Breast epithelium (tissue), 4 donors: ENCODE measurements at regions not wholly inside any gene's neighbourhood (a gene's known extent, or its start where the extent isn't known, plus 50 kb on each side); places are given as distances from the start of the nearest gene placed in this dataset.

Source experiments
- DNase-seq, 2 donors: peaks; one replicate each; pipeline ENCODE4 v3.0.0-alpha.2; 2019; ENCODE audit warnings: low spot score in 2 of 2
- H3K27ac ChIP-seq, 2 donors: fragments of 200-600 bp; sonication (generic) in 1 of 2; one replicate each; pipeline ENCODE4 v1.5.1; 2016 to 2019; ENCODE audit warnings: mild to moderate bottlenecking in 1 of 2
- H3K27me3 ChIP-seq, 2 donors: fragments of 200-600 bp; sonication (generic) in 1 of 2; one replicate each; pipeline versions ENCODE4 v1.5.1 to v1.6.0; 2017 to 2019; ENCODE audit warnings: control low read depth in 1 of 2, mild to moderate bottlenecking in 1 of 2
- H3K36me3 ChIP-seq: fragments of 200-600 bp; one replicate; pipeline ENCODE4 v1.5.1; 2019
- H3K4me1 ChIP-seq, 2 donors: fragments of 200-600 bp; sonication (generic); one replicate each; pipeline ENCODE4 v1.5.1; 2016 to 2019; ENCODE audit warnings: control low read depth in 1 of 2
- H3K4me3 ChIP-seq, 3 donors: fragments of 200-600 bp; sonication (generic); 1 replicate in 2 of 3; 2 replicates in 1 of 3; pipeline ENCODE4 v1.5.1; 2016 to 2019; ENCODE audit warnings: mild to moderate bottlenecking in 3 of 3, moderate library complexity in 2 of 3
- H3K9me3 ChIP-seq, 2 donors: fragments of 200-600 bp; sonication (generic) in 1 of 2; one replicate each; pipeline ENCODE4 v1.5.1; 2016 to 2019; ENCODE audit warnings: control low read depth in 1 of 2
- CTCF ChIP-seq, 3 donors: fragments of 450-650 bp; IDR thresholded peaks; one replicate each; pipeline ENCODE4 v1.5.1; 2016 to 2017; ENCODE audit warnings: antibody characterized with exemption in 3 of 3, mild to moderate bottlenecking in 3 of 3, moderate library complexity in 3 of 3
- POLR2A ChIP-seq: fragments of 450-650 bp; IDR thresholded peaks from one replicate; pipeline ENCODE4 v1.6.1; 2016; ENCODE audit warnings: antibody characterized with exemption, mild to moderate bottlenecking, moderate library complexity
- POLR2AphosphoS5 ChIP-seq, 3 donors: sonication (generic); formaldehyde crosslinking; IDR thresholded peaks; one replicate each; pipeline ENCODE4 v1.6.1; 2017; ENCODE audit warnings: antibody characterized with exemption in 3 of 3
- intact Hi-C: fragments of 100-400 bp; cut with DNase I; formaldehyde crosslinking; loops from one replicate; pipeline ENCODE4 v1.15.1; 2023; ENCODE audit warnings: low total_unique reads

DNA sequence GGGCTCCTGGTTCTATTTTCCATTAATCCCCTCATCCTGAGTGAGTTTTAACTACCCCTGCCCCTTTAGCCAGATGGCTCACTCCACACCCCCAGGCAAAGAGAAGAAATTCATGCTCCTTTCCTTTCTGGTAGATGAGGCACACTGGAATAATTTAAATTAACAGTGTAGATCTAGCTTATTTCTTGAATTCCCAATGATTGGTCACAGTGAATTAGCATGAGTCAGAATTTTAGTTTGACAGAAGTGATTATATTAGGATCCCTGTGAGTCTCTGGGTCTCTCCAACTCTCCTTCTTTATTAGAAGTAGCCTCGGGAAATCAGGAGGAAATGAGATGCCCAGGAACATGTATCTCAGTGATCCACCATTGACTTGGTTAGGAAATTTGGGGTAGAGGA lies 103.1 kb upstream of the KAZN start:
- intact Hi-C loops: no loop called here
- H3K4me1 ChIP-seq: no peaks in the 10 kb centered on the region
- no peaks in the 10 kb centered on the region for H3K36me3 ChIP-seq
- DNase-seq: no peak
- no peak for TF ChIP-seq POLR2A
- TF ChIP-seq POLR2AphosphoS5 (IDR thresholded peaks at IDR 0.05): no peak
- no peak for TF ChIP-seq CTCF (IDR thresholded peaks at IDR 0.05)
- no peak overlapping the region for H3K4me3 ChIP-seq
- no peaks in the 10 kb centered on the region for H3K27me3 ChIP-seq
- no peaks in the 10 kb centered on the region for H3K9me3 ChIP-seq
- no peak overlapping the region for H3K27ac ChIP-seq

DNA sequence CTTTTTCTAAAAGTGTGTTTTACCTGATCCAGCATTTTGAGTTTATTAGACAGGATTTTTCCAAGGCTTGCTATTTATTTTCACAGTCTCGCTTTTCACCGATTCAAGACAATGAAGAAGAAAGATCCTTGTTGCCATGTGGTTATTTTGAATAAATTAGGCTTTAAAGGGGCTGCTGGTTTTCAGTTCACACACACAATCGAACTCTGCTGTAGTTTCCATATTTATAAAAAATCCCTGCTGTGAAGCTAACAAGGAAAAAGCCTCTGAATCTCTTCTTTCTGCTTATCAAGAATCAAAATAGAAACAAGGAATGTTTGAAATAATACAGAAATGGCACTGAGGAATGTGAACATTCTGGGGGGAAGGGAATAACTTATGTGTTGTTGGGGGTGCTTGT lies 102.5 kb upstream of the KAZN start:
- intact Hi-C loops: no loop called here
- Histone ChIP-seq H3K4me1 (no peaks in the 10 kb centered on the region), H3K36me3 (no peaks in the 10 kb centered on the region), H3K9me3 (no peaks in the 10 kb centered on the region), H3K27me3 (no peaks in the 10 kb centered on the region), H3K27ac (no peak overlapping the region), H3K4me3 (no peak overlapping the region)
- no peak for TF ChIP-seq POLR2AphosphoS5 (IDR thresholded peaks at IDR 0.05)
- TF ChIP-seq POLR2A: no peak
- TF ChIP-seq CTCF (IDR thresholded peaks at IDR 0.05): no peak
- no peak for DNase-seq

GRCh38 chr1:14498839-14499238 lies 99.6 kb upstream of the KAZN start:
- no peak for DNase-seq
- intact Hi-C loops: no loop called here

GRCh38 chr1:14499312-14500040 lies 99.0 kb upstream of the KAZN start:
- TF ChIP-seq POLR2A: no peak
- no peak for TF ChIP-seq POLR2AphosphoS5 (IDR thresholded peaks at IDR 0.05)
- no peak for TF ChIP-seq CTCF (IDR thresholded peaks at IDR 0.05)
- Histone ChIP-seq H3K27me3 (no peaks in the 10 kb centered on the region), H3K27ac (no peak overlapping the region), H3K4me3 (no peak overlapping the region), H3K9me3 (no peaks in the 10 kb centered on the region), H3K36me3 (no peaks in the 10 kb centered on the region), H3K4me1 (no peaks in the 10 kb centered on the region)
- no peak for DNase-seq
- intact Hi-C loops: no loop called here

More at GRCh38 chr1:14498839-14499238, 99.6 kb upstream of the KAZN start:
- Histone ChIP-seq H3K9me3 (no peaks in the 10 kb centered on the region), H3K4me1 (no peaks in the 10 kb centered on the region), H3K4me3 (no peak overlapping the region), H3K27ac (no peak overlapping the region), H3K27me3 (no peaks in the 10 kb centered on the region), H3K36me3 (no peaks in the 10 kb centered on the region)
- TF ChIP-seq POLR2AphosphoS5 (IDR thresholded peaks at IDR 0.05) (no peak), CTCF (IDR thresholded peaks at IDR 0.05) (no peak), POLR2A (no peak)

DNA sequence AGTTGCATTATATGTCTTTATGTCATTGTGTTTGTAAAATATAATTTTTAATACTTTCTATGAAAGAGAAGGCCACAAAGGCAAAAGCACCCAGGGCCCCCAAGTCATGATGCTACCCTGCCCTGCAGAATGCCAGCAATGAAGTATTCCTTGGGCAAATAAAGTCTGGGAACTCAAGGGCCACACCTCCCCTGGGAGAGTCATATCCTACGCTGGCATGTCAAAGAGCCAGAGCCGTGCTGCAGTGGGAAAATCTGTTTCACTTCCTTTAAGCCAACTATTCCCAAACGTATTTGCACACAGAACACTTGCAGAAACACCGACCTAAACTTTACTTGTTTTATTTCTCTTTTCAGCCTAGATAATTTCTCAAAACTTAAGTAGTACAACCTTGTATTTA lies 98.4 kb upstream of the KAZN start:
- Histone ChIP-seq H3K4me3 (no peak overlapping the region), H3K27ac (no peak overlapping the region), H3K4me1 (no peaks in the 10 kb centered on the region), H3K27me3 (no peaks in the 10 kb centered on the region), H3K36me3 (no peaks in the 10 kb centered on the region), H3K9me3 (no peaks in the 10 kb centered on the region)
- DNase-seq: no peak
- intact Hi-C loops: no loop called here
- no peak for TF ChIP-seq POLR2A
- TF ChIP-seq POLR2AphosphoS5 (IDR thresholded peaks at IDR 0.05): no peak
- TF ChIP-seq CTCF (IDR thresholded peaks at IDR 0.05): no peak
